Upper lobe of left lung (tissue), 6 donors: ENCODE measurements at regions not wholly inside any gene's neighbourhood (a gene's known extent, or its start where the extent isn't known, plus 50 kb on each side); places are given as distances from the start of the nearest gene placed in this dataset.

ENCODE experiments used
- ATAC-seq, 2 donors: fragments of 200-7000 bp; cut with Tn5 transposase; one replicate each; pipeline ENCODE4 v1.9.1; 2022; ENCODE audit warnings: mild to moderate bottlenecking in 2 of 2, moderate library complexity in 2 of 2; ENCODE audit not compliant: low FRiP score in 2 of 2
- DNase-seq, 2 donors: peaks; one replicate each; pipeline ENCODE4 v3.0.0-alpha.2; 2019 to 2020
- H3K27ac ChIP-seq, 4 donors: fragments of 200-600 bp; sonication (generic); one replicate each; pipeline ENCODE4 v1.5.1; 2016 to 2019
- H3K27me3 ChIP-seq, 4 donors: fragments of 200-600 bp; sonication (generic); one replicate each; pipeline ENCODE4 v1.5.1; 2017 to 2019
- H3K36me3 ChIP-seq, 4 donors: fragments of 200-600 bp; sonication (generic); one replicate each; pipeline ENCODE4 v1.5.1; 2016 to 2019
- H3K4me1 ChIP-seq, 4 donors: fragments of 200-600 bp; sonication (generic); one replicate each; pipeline ENCODE4 v1.5.1; 2018 to 2019
- H3K4me3 ChIP-seq, 4 donors: fragments of 200-600 bp; sonication (generic); one replicate each; pipeline ENCODE4 v1.5.1; 2017 to 2019; ENCODE audit warnings: mild to moderate bottlenecking in 2 of 4, moderate library complexity in 1 of 4
- H3K9me3 ChIP-seq, 4 donors: fragments of 200-600 bp; sonication (generic); one replicate each; pipeline ENCODE4 v1.5.1; 2018 to 2019
- CTCF ChIP-seq, 6 experiments: fragments of 450-650 bp in 4 of 6; fragments of 200-600 bp in 2 of 6; sonication (generic) in 2 of 6; IDR thresholded peaks; one replicate each; pipeline ENCODE4 v1.5.1; 2016 to 2019; ENCODE audit warnings: antibody characterized with exemption in 6 of 6
- EP300 ChIP-seq, 4 donors: sonication (generic); formaldehyde crosslinking; IDR thresholded peaks; one replicate each; pipeline ENCODE4 v1.5.1; 2017; ENCODE audit warnings: antibody characterized with exemption in 4 of 4, control low read depth in 2 of 4
- POLR2A ChIP-seq, 4 donors: fragments of 450-650 bp; IDR thresholded peaks; one replicate each; pipeline ENCODE4 v1.5.1; 2016 to 2017; ENCODE audit warnings: antibody characterized with exemption in 4 of 4, mild to moderate bottlenecking in 2 of 4
- POLR2AphosphoS5 ChIP-seq, 2 donors: sonication (generic); formaldehyde crosslinking; IDR thresholded peaks; one replicate each; pipeline ENCODE4 v1.5.1; 2017; ENCODE audit warnings: antibody characterized with exemption in 2 of 2
- WGBS, 2 donors: methylation state at CpG; one replicate each; pipeline ENCODE4 v1.1.5; 2017 to 2018; 5-methylcytosine and 5-hydroxymethylcytosine counted together
- donor health status: DM: no; HTN: no; CAD: no; lungs with moderate emphysema.
- donor health status: DM: no; HTN: yes; CAD: no; lungs with severe emphysema.

- Histone ChIP-seq H3K4me1 (no peaks in the 10 kb centered on the region), H3K27ac (no peak overlapping the region), H3K27me3 (no peaks in the 10 kb centered on the region), H3K9me3 (no peaks in the 10 kb centered on the region), H3K36me3 (no peaks in the 10 kb centered on the region), H3K4me3 (no peak overlapping the region)
- ATAC-seq (no peak), DNase-seq (no peak)
- TF ChIP-seq POLR2A (IDR thresholded peaks at IDR 0.05) (no peak), EP300 (IDR thresholded peaks at IDR 0.05) (no peak), POLR2AphosphoS5 (IDR thresholded peaks at IDR 0.05) (no peak), CTCF (IDR thresholded peaks at IDR 0.05) (no peak)
- 90% methylated on average over 8 of the region's 8 CpGs for WGBS, 2 donors
Observed at GRCh38 chr10:64397125-64397524, 875.9 kb downstream of the REEP3 start.

- H3K27ac ChIP-seq = no peak overlapping the region
- WGBS, 2 donors = 59 to 69% methylated on average over 3 of the region's 3 CpGs
- DNase-seq = no peak
- no peaks in the 10 kb centered on the region for H3K4me1 ChIP-seq
- H3K36me3 ChIP-seq = no peaks in the 10 kb centered on the region
- TF ChIP-seq EP300 (IDR thresholded peaks at IDR 0.05) = no peak
- TF ChIP-seq CTCF (IDR thresholded peaks at IDR 0.05) = no peak
- no peak for TF ChIP-seq POLR2AphosphoS5 (IDR thresholded peaks at IDR 0.05)
- no peak for TF ChIP-seq POLR2A (IDR thresholded peaks at IDR 0.05)
- no peak for ATAC-seq
- no peaks in the 10 kb centered on the region for H3K9me3 ChIP-seq
- H3K4me3 ChIP-seq = no peak overlapping the region
- no peaks in the 10 kb centered on the region for H3K27me3 ChIP-seq
Observed at GRCh38 chr10:64408391-64409183, 887.4 kb downstream of the REEP3 start.

DNA sequence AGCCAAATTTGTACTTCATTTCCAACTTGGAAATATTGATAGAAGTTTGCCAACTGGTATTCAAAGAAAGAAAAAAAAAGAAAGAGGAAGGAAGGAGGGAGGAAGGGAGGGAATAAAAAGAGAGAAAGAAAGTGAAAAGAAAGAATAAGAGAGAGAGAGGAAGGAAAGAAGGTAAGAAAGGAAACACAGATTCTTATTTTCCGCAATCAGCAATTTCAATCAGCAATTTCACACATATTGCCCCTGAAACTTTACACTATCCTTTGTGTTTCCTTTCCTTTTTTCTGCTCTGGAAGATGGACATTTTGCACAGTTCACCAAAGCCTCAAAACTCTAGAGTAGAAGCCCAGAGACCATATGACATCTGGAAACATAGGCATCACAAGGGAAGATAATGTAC lies 888.1 kb downstream of the REEP3 start:
- TF ChIP-seq POLR2AphosphoS5 (IDR thresholded peaks at IDR 0.05) (no peak), CTCF (IDR thresholded peaks at IDR 0.05) (no peak), POLR2A (IDR thresholded peaks at IDR 0.05) (no peak), EP300 (IDR thresholded peaks at IDR 0.05) (no peak)
- ATAC-seq = no peak
- Histone ChIP-seq H3K27ac (no peak overlapping the region), H3K4me3 (no peak overlapping the region), H3K27me3 (no peaks in the 10 kb centered on the region), H3K4me1 (no peaks in the 10 kb centered on the region), H3K36me3 (no peaks in the 10 kb centered on the region), H3K9me3 (no peaks in the 10 kb centered on the region)
- 96 to 100% methylated on average over 1 of the region's 1 CpG for WGBS, 2 donors
- DNase-seq = no peak

- TF ChIP-seq POLR2A (IDR thresholded peaks at IDR 0.05) (no peak), POLR2AphosphoS5 (IDR thresholded peaks at IDR 0.05) (no peak), CTCF (IDR thresholded peaks at IDR 0.05) (no peak), EP300 (IDR thresholded peaks at IDR 0.05) (no peak)
- Histone ChIP-seq H3K36me3 (no peaks in the 10 kb centered on the region), H3K27me3 (no peaks in the 10 kb centered on the region), H3K9me3 (no peaks in the 10 kb centered on the region), H3K4me3 (no peak overlapping the region), H3K4me1 (no peaks in the 10 kb centered on the region), H3K27ac (no peak overlapping the region)
- ATAC-seq = no peak
- no peak for DNase-seq
- WGBS, 2 donors = 72 to 83% methylated on average over 1 of the region's 1 CpG
Observed at GRCh38 chr10:64416011-64416410, 894.8 kb downstream of the REEP3 start.

- no peak overlapping the region for H3K4me3 ChIP-seq
- H3K27me3 ChIP-seq = no peaks in the 10 kb centered on the region
- WGBS, 2 donors = 50 to 52% methylated on average over 2 of the region's 2 CpGs
- no peak overlapping the region for H3K27ac ChIP-seq
- H3K36me3 ChIP-seq = no peaks in the 10 kb centered on the region
- no peaks in the 10 kb centered on the region for H3K4me1 ChIP-seq
- DNase-seq (no peak), ATAC-seq (no peak)
- TF ChIP-seq POLR2AphosphoS5 (IDR thresholded peaks at IDR 0.05) = no peak
- no peak for TF ChIP-seq POLR2A (IDR thresholded peaks at IDR 0.05)
- TF ChIP-seq EP300 (IDR thresholded peaks at IDR 0.05) = no peak
- TF ChIP-seq CTCF (IDR thresholded peaks at IDR 0.05) = no peak
- no peaks in the 10 kb centered on the region for H3K9me3 ChIP-seq
Observed at GRCh38 chr10:64419461-64419860, 898.3 kb downstream of the REEP3 start.
